Endothelial cell (in vitro differentiated cells): ENCODE measurements at regions not wholly inside any gene's neighbourhood (a gene's known extent, or its start where the extent isn't known, plus 50 kb on each side); places are given as distances from the start of the nearest gene placed in this dataset.

ENCODE experiments used
- DNase-seq: peaks from one replicate; pipeline ENCODE4 v3.0.0; 2021; ENCODE audit warnings: low spot score
- H3K27ac Mint-ChIP-seq: one replicate; pipeline ENCODE4 v1.8.0; 2021; ENCODE audit warnings: mixed read lengths, inconsistent platforms; ENCODE audit not compliant: unreplicated experiment
- H3K27me3 Mint-ChIP-seq: one replicate; pipeline ENCODE4 v1.8.0; 2021; ENCODE audit warnings: mild to moderate bottlenecking, moderate library complexity, mixed read lengths, inconsistent platforms; ENCODE audit not compliant: unreplicated experiment
- H3K36me3 Mint-ChIP-seq: one replicate; pipeline ENCODE4 v1.8.0; 2021; ENCODE audit warnings: mild to moderate bottlenecking, low read depth, mixed read lengths, inconsistent platforms; ENCODE audit not compliant: unreplicated experiment
- H3K4me1 Mint-ChIP-seq: one replicate; pipeline ENCODE4 v1.8.0; 2021; ENCODE audit warnings: mild to moderate bottlenecking, mixed read lengths, inconsistent platforms; ENCODE audit not compliant: unreplicated experiment
- H3K4me3 Mint-ChIP-seq: one replicate; pipeline ENCODE4 v1.8.0; 2021; ENCODE audit warnings: mild to moderate bottlenecking, mixed read lengths, inconsistent platforms; ENCODE audit not compliant: unreplicated experiment
- H3K9me3 Mint-ChIP-seq: one replicate; pipeline ENCODE4 v1.8.0; 2021; ENCODE audit warnings: mixed read lengths, inconsistent platforms; ENCODE audit not compliant: unreplicated experiment
- CTCF ChIP-seq: fragments of 200-600 bp; sonication (generic); IDR thresholded peaks from one replicate; pipeline ENCODE4 v1.5.0; 2021; ENCODE audit warnings: antibody characterized with exemption; ENCODE audit not compliant: unreplicated experiment

- no peak overlapping the region for H3K27ac Mint-ChIP-seq
- DNase-seq: no peak
- TF ChIP-seq CTCF: no peak
- H3K27me3 Mint-ChIP-seq: peaks cover 6% of the 10 kb centered on the region
- no peaks in the 10 kb centered on the region for H3K4me1 Mint-ChIP-seq
- H3K9me3 Mint-ChIP-seq: no peaks in the 10 kb centered on the region
- H3K36me3 Mint-ChIP-seq: no peaks in the 10 kb centered on the region
- H3K4me3 Mint-ChIP-seq: no peak overlapping the region
These were observed 1395.2 kb downstream of the TBC1D22A start for GRCh38 chr22:48157676-48158075.

- H3K4me3 Mint-ChIP-seq: no peak overlapping the region
- peaks cover 6% of the 10 kb centered on the region for H3K27me3 Mint-ChIP-seq
- no peak for TF ChIP-seq CTCF
- no peaks in the 10 kb centered on the region for H3K36me3 Mint-ChIP-seq
- no peaks in the 10 kb centered on the region for H3K4me1 Mint-ChIP-seq
- no peak for DNase-seq
- no peak overlapping the region for H3K27ac Mint-ChIP-seq
- no peaks in the 10 kb centered on the region for H3K9me3 Mint-ChIP-seq
These were observed 1394.3 kb downstream of the TBC1D22A start for GRCh38 chr22:48156603-48157355.

- Mint-ChIP-seq H3K36me3 (no peaks in the 10 kb centered on the region), H3K27ac (no peak overlapping the region), H3K9me3 (no peaks in the 10 kb centered on the region), H3K4me1 (no peaks in the 10 kb centered on the region), H3K27me3 (peaks cover 6% of the 10 kb centered on the region), H3K4me3 (no peak overlapping the region)
- no peak for TF ChIP-seq CTCF
- DNase-seq: no peak
These were observed 1393.0 kb downstream of the TBC1D22A start for GRCh38 chr22:48155446-48155845.

- no peak overlapping the region for H3K27ac Mint-ChIP-seq
- TF ChIP-seq CTCF: no peak
- H3K27me3 Mint-ChIP-seq: peaks cover 6% of the 10 kb centered on the region
These were observed 1392.4 kb downstream of the TBC1D22A start for GRCh38 chr22:48154943-48155240.

GRCh38 chr22:48154169-48154942 is 1391.9 kb downstream of the TBC1D22A start:
- Mint-ChIP-seq H3K9me3 (no peaks in the 10 kb centered on the region), H3K4me3 (no peak overlapping the region)
- TF ChIP-seq CTCF: no peak

More at GRCh38 chr22:48154943-48155240, 1392.4 kb downstream of the TBC1D22A start:
- H3K4me1 Mint-ChIP-seq: no peaks in the 10 kb centered on the region
- H3K9me3 Mint-ChIP-seq: no peaks in the 10 kb centered on the region
- no peak overlapping the region for H3K4me3 Mint-ChIP-seq
- H3K36me3 Mint-ChIP-seq: no peaks in the 10 kb centered on the region
- no peak for DNase-seq

More at GRCh38 chr22:48154169-48154942, 1391.9 kb downstream of the TBC1D22A start:
- Mint-ChIP-seq H3K27me3 (peaks cover 6% of the 10 kb centered on the region), H3K27ac (no peak overlapping the region), H3K4me1 (no peaks in the 10 kb centered on the region), H3K36me3 (no peaks in the 10 kb centered on the region)
- DNase-seq: no peak
